Stimulated activated naive CD8-positive, alpha-beta T cell treated with anti-CD3 and anti-CD28 coated beads, Interleukin-15, Interleukin-2, amounts not matched to agents 100 U/mL and 50 U/mL, for 24 hours (primary cell): ENCODE measurements at regions not wholly inside any gene's neighbourhood (a gene's known extent, or its start where the extent isn't known, plus 50 kb on each side); places are given as distances from the start of the nearest gene placed in this dataset.

ENCODE experiments used
- ATAC-seq: fragments of 150-1000 bp; cut with Tn5 transposase; one replicate; pipeline ENCODE4 v1.10.0; 2021
- DNase-seq: peaks from one replicate; pipeline ENCODE4 v3.0.0; 2021

- DNase-seq (no peak), ATAC-seq (no peak)
Observed at GRCh38 chr11:23680488-23681230, 816.2 kb upstream of the LUZP2 start.

- DNase-seq (no peak), ATAC-seq (no peak)
Observed at GRCh38 chr11:23684701-23685100, 812.2 kb upstream of the LUZP2 start.

GRCh38 chr11:23687991-23688390 lies 808.9 kb upstream of the LUZP2 start:
- no peak for DNase-seq
- no peak for ATAC-seq

GRCh38 chr11:23688411-23688810 lies 808.4 kb upstream of the LUZP2 start:
- ATAC-seq: no peak
- DNase-seq: no peak

- no peak for DNase-seq
- no peak for ATAC-seq
Observed at GRCh38 chr11:23688835-23689234, 808.0 kb upstream of the LUZP2 start.

- DNase-seq (no peak), ATAC-seq (no peak)
Observed at GRCh38 chr11:23696688-23697415, 800.0 kb upstream of the LUZP2 start.

- no peak for ATAC-seq
- no peak for DNase-seq
Observed at GRCh38 chr11:23704183-23704582, 792.7 kb upstream of the LUZP2 start.

GRCh38 chr11:23711981-23712380 lies 784.9 kb upstream of the LUZP2 start:
- DNase-seq (no peak), ATAC-seq (no peak)

- ATAC-seq: no peak
- DNase-seq: no peak
Observed at GRCh38 chr11:23719016-23719415, 777.8 kb upstream of the LUZP2 start.

GRCh38 chr11:23723861-23724260 lies 773.0 kb upstream of the LUZP2 start:
- ATAC-seq (no peak), DNase-seq (no peak)

- no peak for DNase-seq
Observed at GRCh38 chr11:23725752-23726151, 771.1 kb upstream of the LUZP2 start.

GRCh38 chr11:23727387-23727786 lies 769.5 kb upstream of the LUZP2 start:
- DNase-seq: no peak

More at GRCh38 chr11:23725752-23726151, 771.1 kb upstream of the LUZP2 start:
- ATAC-seq: no peak

GRCh38 chr11:23727794-23728193 lies 769.1 kb upstream of the LUZP2 start:
- no peak for ATAC-seq
- no peak for DNase-seq

More at GRCh38 chr11:23727387-23727786, 769.5 kb upstream of the LUZP2 start:
- ATAC-seq: no peak

- ATAC-seq: no peak
- DNase-seq: no peak
Observed at GRCh38 chr11:23729088-23729487, 767.8 kb upstream of the LUZP2 start.

GRCh38 chr11:23730307-23730998 lies 766.4 kb upstream of the LUZP2 start:
- no peak for ATAC-seq
- DNase-seq: no peak

- ATAC-seq (no peak), DNase-seq (no peak)
Observed at GRCh38 chr11:23732026-23732425, 764.8 kb upstream of the LUZP2 start.

- DNase-seq (no peak), ATAC-seq (no peak)
Observed at GRCh38 chr11:23746896-23747295, 750.0 kb upstream of the LUZP2 start.

- no peak for DNase-seq
- ATAC-seq: no peak
Observed at GRCh38 chr11:23749762-23750430, 747.0 kb upstream of the LUZP2 start.

- no peak for ATAC-seq
- DNase-seq: no peak
Observed at GRCh38 chr11:23751280-23751679, 745.6 kb upstream of the LUZP2 start.

GRCh38 chr11:23755076-23755475 lies 741.8 kb upstream of the LUZP2 start:
- DNase-seq: no peak
- no peak for ATAC-seq

- no peak for ATAC-seq
- no peak for DNase-seq
Observed at GRCh38 chr11:23755769-23756168, 741.1 kb upstream of the LUZP2 start.

GRCh38 chr11:23759489-23759888 lies 737.4 kb upstream of the LUZP2 start:
- DNase-seq: no peak
- no peak for ATAC-seq

GRCh38 chr11:23764286-23764685 lies 732.6 kb upstream of the LUZP2 start:
- DNase-seq: no peak
- ATAC-seq: no peak
